ENCODE measurements at regions not wholly inside any gene's neighbourhood (a gene's known extent, or its start where the extent isn't known, plus 50 kb on each side); places are given as distances from the start of the nearest gene placed in this dataset.

DNA sequence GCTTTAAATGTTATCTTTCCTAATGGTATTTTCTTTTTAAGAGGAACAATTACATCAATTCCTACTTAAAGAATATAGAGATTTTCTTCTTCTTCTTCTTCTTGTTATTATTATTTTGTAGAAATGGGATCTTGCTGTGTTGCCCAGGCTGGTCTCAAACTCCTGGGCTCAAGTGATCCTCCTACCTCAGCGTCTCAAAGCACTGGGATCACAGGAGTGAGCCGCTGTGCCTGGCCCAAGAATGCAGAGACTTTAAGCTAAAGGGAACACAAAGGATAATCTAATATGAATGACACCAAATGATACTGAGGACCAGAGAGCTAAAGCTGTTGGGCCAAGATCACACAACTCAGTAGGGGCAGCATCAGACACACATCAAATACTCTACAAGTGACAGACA is 87.4 kb upstream of the FOXQ1 start:
- TF ChIP-seq CTCF (IDR thresholded peaks at IDR 0.05; ENCODE audit: low read length) (no peak), EZH2 (optimal IDR thresholded peaks at IDR 0.05; ENCODE audit: low read depth, low read length) (no peak)

Data from MM.1S (cell line).